H9 (cell line): ENCODE measurements at regions not wholly inside any gene's neighbourhood (a gene's known extent, or its start where the extent isn't known, plus 50 kb on each side); places are given as distances from the start of the nearest gene placed in this dataset.

Experiments used
- DNase-seq: peaks from one replicate; pipeline ENCODE4 v3.0.0-alpha.2; 2017
- H2AFZ ChIP-seq: one replicate; pipeline ENCODE4 v1.6.1; 2013; ENCODE audit warnings: mild to moderate bottlenecking, low read length, control low read depth, moderate library complexity
- H2AK5ac ChIP-seq: 2 replicates; pipeline ENCODE4 v1.6.1; 2013; ENCODE audit warnings: low read length, control low read depth, mixed read lengths; ENCODE audit not compliant: insufficient read length
- H2BK120ac ChIP-seq: one replicate; pipeline ENCODE4 v1.6.1; 2013; ENCODE audit warnings: low read depth, mild to moderate bottlenecking, low read length, control low read depth, inconsistent platforms; ENCODE audit not compliant: poor library complexity, severe bottlenecking
- H2BK12ac ChIP-seq: 2 replicates; pipeline ENCODE4 v1.6.1; 2013; ENCODE audit warnings: low read length, control low read depth, mixed read lengths, low read depth; ENCODE audit not compliant: insufficient read length
- H2BK15ac ChIP-seq: 2 replicates; pipeline ENCODE4 v1.6.1; 2013; ENCODE audit warnings: low read depth, low read length, control low read depth
- H2BK20ac ChIP-seq: one replicate; pipeline ENCODE4 v1.6.1; 2013; ENCODE audit warnings: low read depth, mild to moderate bottlenecking, low read length, control low read depth, inconsistent platforms; ENCODE audit not compliant: poor library complexity, severe bottlenecking
- H2BK5ac ChIP-seq: 2 replicates; pipeline ENCODE4 v1.6.1; 2013; ENCODE audit warnings: low read length, control low read depth, mixed read lengths; ENCODE audit not compliant: insufficient read length
- H3K14ac ChIP-seq: 2 replicates; pipeline ENCODE4 v1.6.1; 2013; ENCODE audit warnings: low read length, control low read depth; ENCODE audit not compliant: insufficient read depth
- H3K18ac ChIP-seq: 2 replicates; pipeline ENCODE4 v1.6.1; 2013; ENCODE audit warnings: low read depth, mild to moderate bottlenecking, mixed read lengths, low read length, control low read depth; ENCODE audit not compliant: insufficient read length
- H3K23ac ChIP-seq: 2 replicates; pipeline ENCODE4 v1.6.1; 2013; ENCODE audit warnings: low read length, control low read depth, mixed read lengths, low read depth; ENCODE audit not compliant: insufficient read length
- H3K23me2 ChIP-seq: 2 replicates; pipeline ENCODE4 v1.6.1; 2013; ENCODE audit warnings: low read depth, mild to moderate bottlenecking, mixed read lengths, low read length, control low read depth; ENCODE audit not compliant: insufficient read length, poor library complexity, severe bottlenecking
- H3K27ac ChIP-seq: 2 replicates; pipeline ENCODE4 v1.5.1; 2013; ENCODE audit warnings: low read length, control low read depth, mixed read lengths, low read depth; ENCODE audit not compliant: insufficient read length
- H3K27me3 ChIP-seq: 2 replicates; pipeline ENCODE4 v1.6.1; 2013; ENCODE audit warnings: low read length, control low read depth, inconsistent platforms; ENCODE audit not compliant: insufficient read depth
- H3K4ac ChIP-seq: 2 replicates; pipeline ENCODE4 v1.6.1; 2013; ENCODE audit warnings: low read depth, mild to moderate bottlenecking, control low read depth, inconsistent platforms, low read length, moderate library complexity
- H3K4me1 ChIP-seq: 2 replicates; pipeline ENCODE4 v1.6.1; 2013; ENCODE audit warnings: low read length, control low read depth, inconsistent platforms; ENCODE audit not compliant: insufficient read depth
- H3K4me2 ChIP-seq: 2 replicates; pipeline ENCODE4 v1.6.1; 2013; ENCODE audit warnings: low read length, control low read depth, mixed read lengths; ENCODE audit not compliant: insufficient read length, insufficient read depth
- H3K56ac ChIP-seq: 2 replicates; pipeline ENCODE4 v1.6.1; 2013; ENCODE audit warnings: low read depth, mild to moderate bottlenecking, mixed read lengths, low read length, control low read depth; ENCODE audit not compliant: insufficient read length
- H3K79me1 ChIP-seq: 2 replicates; pipeline ENCODE4 v1.6.1; 2013; ENCODE audit warnings: low read depth, mild to moderate bottlenecking, moderate library complexity, low read length, control low read depth, inconsistent platforms; ENCODE audit not compliant: insufficient read depth, poor library complexity, severe bottlenecking
- H3K79me2 ChIP-seq: 2 replicates; pipeline ENCODE4 v1.6.1; 2013; ENCODE audit warnings: low read length, control low read depth, inconsistent platforms; ENCODE audit not compliant: insufficient read depth
- H3K9ac ChIP-seq: 2 replicates; pipeline ENCODE4 v1.6.1; 2013; ENCODE audit warnings: low read length, control low read depth, mixed read lengths; ENCODE audit not compliant: insufficient read length; ENCODE audit errors: extremely low read depth
- H3K9me3 ChIP-seq: one replicate; pipeline ENCODE4 v1.6.1; 2013; ENCODE audit warnings: low read depth, low read length, inconsistent platforms; ENCODE audit not compliant: control insufficient read depth
- H3T11ph ChIP-seq: one replicate; pipeline ENCODE4 v1.6.1; 2013; ENCODE audit warnings: mild to moderate bottlenecking, low read length, control low read depth, inconsistent platforms
- H4K20me1 ChIP-seq: one replicate; pipeline ENCODE4 v1.6.1; 2013; ENCODE audit not compliant: control insufficient read depth, insufficient read length, insufficient read depth
- H4K5ac ChIP-seq: 2 replicates; pipeline ENCODE4 v1.6.1; 2013; ENCODE audit warnings: low read depth, mild to moderate bottlenecking, mixed read lengths, low read length, control low read depth; ENCODE audit not compliant: insufficient read length
- H4K8ac ChIP-seq: replicated peaks from 2 replicates; pipeline ENCODE4 v1.6.1; 2013; ENCODE audit warnings: low read length, control low read depth, mixed read lengths, low read depth; ENCODE audit not compliant: insufficient read length
- H4K91ac ChIP-seq: 2 replicates; pipeline ENCODE4 v1.6.1; 2013; ENCODE audit warnings: low read depth, mild to moderate bottlenecking, moderate library complexity, mixed read lengths, low read length, control low read depth; ENCODE audit not compliant: insufficient read length
- H3K27ac Mint-ChIP-seq, 3 experiments: 2 replicates in 2 of 3; 3 replicates in 1 of 3; pipeline ENCODE4 v1.8.0; 2020 to 2021; ENCODE audit warnings: mixed read lengths in 3 of 3, mild to moderate bottlenecking in 1 of 3, moderate library complexity in 1 of 3
- H3K27me3 Mint-ChIP-seq: 2 replicates; pipeline ENCODE4 v1.8.0; 2021; ENCODE audit warnings: low read depth, mild to moderate bottlenecking, moderate library complexity, mixed read lengths
- H3K36me3 Mint-ChIP-seq, 3 experiments: 2 replicates in 2 of 3; 3 replicates in 1 of 3; pipeline ENCODE4 v1.8.0; 2020 to 2021; ENCODE audit warnings: low read depth in 3 of 3, mixed read lengths in 3 of 3; ENCODE audit not compliant: insufficient read depth in 1 of 3
- H3K4me1 Mint-ChIP-seq, 2 experiments: 2 replicates each; pipeline ENCODE4 v1.8.0; 2020; ENCODE audit warnings: mixed read lengths in 2 of 2
- H3K4me3 Mint-ChIP-seq, 2 experiments: 2 replicates in 1 of 2; 3 replicates in 1 of 2; pipeline ENCODE4 v1.8.0; 2020 to 2021; ENCODE audit warnings: mild to moderate bottlenecking in 2 of 2, mixed read lengths in 2 of 2, moderate library complexity in 1 of 2
- H3K9me3 Mint-ChIP-seq, 2 experiments: 2 replicates in 1 of 2; 3 replicates in 1 of 2; pipeline ENCODE4 v1.8.0; 2020; ENCODE audit warnings: mild to moderate bottlenecking in 2 of 2, mixed read lengths in 2 of 2, moderate library complexity in 1 of 2
- CTCF ChIP-seq: fragments of 200-600 bp; sonication (generic); conservative IDR thresholded peaks from 3 replicates; pipeline ENCODE4 v1.8.0; 2021; ENCODE audit warnings: antibody characterized with exemption, mild to moderate bottlenecking
- WGBS: extraction: QIAGEN DNeasy Blood & Tissue Kit; methylation state at CpG from one replicate; pipeline ENCODE4 v1.1.7; 2013; ENCODE audit warnings: missing lambda C conversion rate, low lambda C conversion rate, mixed read lengths; ENCODE audit not compliant: insufficient read length; ENCODE audit errors: extremely low coverage; 5-methylcytosine and 5-hydroxymethylcytosine counted together

- no peak for TF ChIP-seq CTCF
- Histone ChIP-seq H3K23ac (no peak overlapping the region), H2AFZ (no peak overlapping the region), H3K27me3 (no peaks in the 10 kb centered on the region), H3K79me2 (no peaks in the 10 kb centered on the region), H2AK5ac (no peak overlapping the region), H3K23me2 (no peaks in the 10 kb centered on the region), H2BK120ac (no peak overlapping the region), H3K79me1 (no peaks in the 10 kb centered on the region), H3K9ac (no peak overlapping the region), H2BK15ac (no peak overlapping the region), H4K20me1 (no peaks in the 10 kb centered on the region), H4K5ac (no peak overlapping the region), H2BK5ac (no peak overlapping the region), H2BK20ac (no peak overlapping the region), H3K4ac (no peak overlapping the region), H3K27ac (no peak overlapping the region), H3K14ac (no peak overlapping the region; the same call in 1 of the 2 replicates), H3K4me2 (no peak overlapping the region), H3K56ac (no peak overlapping the region), H4K8ac (no peak overlapping the region), H4K91ac (no peak overlapping the region), H2BK12ac (no peak overlapping the region), H3K4me1 (no peaks in the 10 kb centered on the region; the same call in 1 of the 2 replicates), H3K18ac (no peak overlapping the region), H3T11ph (no peak overlapping the region), H3K9me3 (no peaks in the 10 kb centered on the region)
- no peaks in the 10 kb centered on the region for H3K27me3 Mint-ChIP-seq
- H3K4me1 Mint-ChIP-seq, result no peaks in the 10 kb centered on the region
- no peaks in the 10 kb centered on the region for H3K36me3 Mint-ChIP-seq
- no peak overlapping the region for H3K4me3 Mint-ChIP-seq
- no peaks in the 10 kb centered on the region for H3K9me3 Mint-ChIP-seq
- no CpG with 5 or more reads among the region's 3 CpGs for WGBS
- DNase-seq, result no peak
- no peak overlapping the region for H3K27ac Mint-ChIP-seq
These were observed 68.2 kb upstream of the IGF1 start for GRCh38 chr12:102548543-102548942.
